ENCODE measurements at regions not wholly inside any gene's neighbourhood (a gene's known extent, or its start where the extent isn't known, plus 50 kb on each side); places are given as distances from the start of the nearest gene placed in this dataset.
"Not testable (repeated sequence)": the region's sequence is repeated elsewhere in the genome, so short reads cannot be mapped to it uniquely, and the experiment has no call there.

DNA sequence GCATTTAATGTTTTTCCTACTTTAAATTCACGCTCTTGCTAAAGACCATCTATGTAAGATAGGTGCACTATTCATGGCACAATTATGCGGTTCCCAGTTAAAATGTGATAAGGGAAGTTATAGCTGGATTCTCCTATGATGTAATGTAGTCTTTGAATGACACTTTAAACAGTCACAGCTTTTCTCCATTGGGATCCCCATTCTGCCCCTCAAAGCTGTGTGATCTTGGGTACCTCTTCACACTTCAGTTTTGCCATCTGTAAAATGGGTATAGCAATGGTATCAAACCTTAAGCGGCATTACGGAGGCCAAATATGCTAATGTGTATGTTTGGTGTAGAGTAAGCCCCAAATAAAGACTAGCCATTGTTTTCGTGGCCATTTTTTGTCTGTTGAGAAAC, 64.7 kb upstream of the ZNF217 start:
- no peak for DNase-seq

DNA sequence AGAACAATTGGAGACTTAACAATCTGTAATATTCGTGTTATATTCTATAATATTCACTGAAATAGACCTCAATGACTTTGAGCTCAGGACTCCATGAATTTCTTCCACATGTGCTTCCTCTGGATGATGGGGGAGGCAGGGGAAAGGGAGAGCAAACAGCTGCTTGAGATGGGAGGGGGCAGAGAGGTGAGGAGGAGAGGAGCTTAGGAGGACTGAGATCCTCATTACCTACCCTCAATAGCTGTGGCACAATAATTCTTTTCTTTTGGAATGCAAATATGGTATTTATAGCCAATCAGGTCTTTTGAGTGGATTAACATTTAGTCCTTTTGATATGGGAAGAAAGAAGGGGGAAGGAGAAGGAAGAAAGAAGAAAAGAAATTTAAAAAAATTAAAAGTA, 64.1 kb upstream of the ZNF217 start:
- no peak for DNase-seq

DNA sequence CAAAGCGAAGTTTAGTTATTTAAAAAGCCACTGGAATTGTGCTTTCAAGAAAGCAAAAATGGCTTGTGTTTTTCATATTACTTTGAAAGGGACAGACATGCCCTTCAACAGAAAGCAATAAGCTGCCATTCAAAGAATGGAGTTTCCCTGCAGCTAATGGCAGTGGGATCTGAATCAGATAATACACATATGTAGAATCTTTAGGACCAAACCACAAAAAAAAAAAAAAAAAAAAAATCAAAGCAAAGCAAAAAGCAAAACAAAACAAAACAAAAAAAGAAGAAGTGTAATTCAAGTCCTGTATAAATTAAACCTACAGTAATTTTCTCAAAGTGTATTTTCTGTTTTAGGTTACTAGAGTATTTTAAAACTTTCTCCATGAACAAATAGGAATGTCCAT, 63.6 kb upstream of the ZNF217 start:
- no peak for DNase-seq

DNA sequence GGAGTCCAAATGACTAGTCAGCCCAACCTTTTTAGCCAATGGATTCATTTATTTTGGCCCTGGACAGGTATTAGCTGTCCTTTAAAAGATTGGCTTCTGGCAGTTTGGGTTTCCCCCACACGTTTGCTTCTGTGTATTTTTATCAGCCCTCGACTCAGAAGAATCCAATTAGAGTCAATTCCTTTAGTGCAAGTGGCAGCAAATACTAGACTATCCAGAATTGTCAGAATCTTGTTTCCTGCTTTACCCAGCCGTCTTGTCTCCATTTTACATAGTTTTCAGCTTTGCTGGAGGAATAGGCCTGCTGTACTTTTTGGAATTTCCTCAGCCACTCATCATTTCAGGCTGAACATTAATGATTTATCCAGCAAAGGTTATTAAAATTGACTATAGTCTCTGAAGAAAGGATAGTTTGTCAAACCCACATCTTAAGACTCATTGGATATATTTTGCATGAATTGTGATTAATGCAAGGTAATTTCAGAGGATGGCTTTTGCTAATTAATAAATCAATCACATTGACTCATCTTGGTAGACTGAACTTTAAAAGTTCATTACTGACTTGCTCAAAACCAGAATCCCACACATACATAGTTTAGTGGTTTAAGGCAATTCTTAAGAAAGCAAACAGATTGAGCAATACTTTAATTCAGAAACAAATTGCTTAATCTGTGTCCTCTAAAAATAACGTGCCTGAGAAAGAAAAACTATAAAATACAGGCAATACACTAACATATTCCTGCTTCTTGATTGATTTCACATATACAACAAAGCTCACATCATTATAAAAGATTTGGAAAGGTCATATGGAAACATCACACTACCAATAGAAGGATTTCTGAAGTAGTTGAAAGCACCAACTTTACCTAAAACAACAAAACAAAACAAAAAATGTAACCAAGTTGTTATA, 62.9 kb upstream of the ZNF217 start:
- no peak for DNase-seq

DNA sequence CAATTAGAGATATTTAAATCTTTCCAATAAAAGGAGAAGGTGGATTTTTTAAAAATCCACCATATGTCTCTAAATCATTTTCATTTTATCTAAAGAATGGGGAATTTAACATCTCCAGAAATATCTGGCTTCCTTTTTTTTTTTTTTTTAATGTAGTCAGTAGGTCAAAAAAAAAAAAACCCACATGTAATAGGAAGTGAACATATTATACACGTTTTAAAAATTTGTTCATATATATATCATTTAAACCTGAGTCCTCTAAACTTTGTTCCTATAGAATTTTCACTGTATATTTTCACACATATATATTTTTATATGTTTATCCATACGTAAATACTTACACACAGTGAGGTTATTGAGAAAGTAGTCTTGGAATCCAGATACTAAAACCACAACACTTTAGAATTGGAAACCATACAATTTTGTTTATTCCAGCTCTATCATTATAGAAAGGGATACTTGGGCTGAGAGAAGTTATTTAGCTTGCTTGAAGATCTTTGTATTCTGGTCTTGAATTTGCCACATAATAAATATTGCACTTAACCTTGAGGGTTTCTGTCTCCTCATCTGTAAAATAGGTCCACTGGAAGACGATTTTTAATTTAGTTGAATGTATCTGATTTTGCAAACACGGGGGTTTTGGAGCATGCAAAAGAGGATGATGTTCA, 62.1 kb upstream of the ZNF217 start:
- DNase-seq, result no peak

DNA sequence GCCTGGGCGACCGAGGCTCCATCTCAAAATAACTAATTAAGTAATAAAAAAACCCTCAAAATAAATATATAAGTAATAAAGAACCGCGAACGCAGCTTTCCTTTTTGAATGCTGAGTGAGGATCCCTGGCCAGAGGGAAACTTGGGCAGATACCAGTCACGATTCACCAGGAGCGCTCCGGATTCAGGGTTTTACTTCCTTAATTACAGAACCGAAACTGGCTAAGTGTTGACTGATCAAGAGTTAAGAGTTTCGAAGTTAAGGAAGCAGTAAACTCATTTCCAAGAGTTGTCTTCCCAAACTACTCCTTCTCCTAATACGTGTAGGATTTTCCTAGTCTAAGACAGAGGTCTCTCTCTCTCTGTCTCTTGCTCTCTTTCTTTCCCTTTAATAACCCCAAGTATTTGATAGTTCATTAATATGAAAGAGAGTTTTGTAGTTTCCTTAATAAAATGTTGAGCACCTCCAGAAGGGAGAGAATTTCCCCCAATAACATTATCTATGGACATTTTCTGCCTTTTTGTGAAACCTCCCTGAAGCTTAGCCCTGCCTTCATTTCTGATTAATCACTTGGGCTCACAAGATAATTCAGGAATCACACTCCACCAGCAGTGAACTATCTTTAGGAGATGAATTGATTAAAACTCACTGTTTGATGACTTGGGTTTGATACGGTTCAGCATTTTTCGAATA, 61.4 kb upstream of the ZNF217 start:
- DNase-seq, result no peak

DNA sequence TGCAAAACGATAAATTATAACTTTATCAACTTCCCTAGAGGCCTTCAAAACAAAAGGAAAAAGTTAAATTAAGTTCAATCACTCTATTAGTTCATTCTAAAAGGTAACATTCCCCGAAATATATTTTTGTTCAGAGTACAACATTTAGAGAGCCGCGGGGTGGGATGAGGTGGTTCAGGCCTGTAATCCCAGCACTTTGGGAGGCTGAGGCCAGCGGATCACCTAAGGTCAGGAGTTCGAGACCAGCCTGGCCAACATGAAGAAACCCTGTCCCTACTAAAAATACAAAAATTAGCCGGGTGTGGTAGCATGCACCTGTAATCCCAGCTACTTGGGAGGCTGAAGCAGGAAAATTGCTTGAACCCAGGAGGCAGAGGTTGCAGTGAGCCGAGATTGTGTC, 60.9 kb upstream of the ZNF217 start:
- DNase-seq, result not testable (repeated sequence)

DNA sequence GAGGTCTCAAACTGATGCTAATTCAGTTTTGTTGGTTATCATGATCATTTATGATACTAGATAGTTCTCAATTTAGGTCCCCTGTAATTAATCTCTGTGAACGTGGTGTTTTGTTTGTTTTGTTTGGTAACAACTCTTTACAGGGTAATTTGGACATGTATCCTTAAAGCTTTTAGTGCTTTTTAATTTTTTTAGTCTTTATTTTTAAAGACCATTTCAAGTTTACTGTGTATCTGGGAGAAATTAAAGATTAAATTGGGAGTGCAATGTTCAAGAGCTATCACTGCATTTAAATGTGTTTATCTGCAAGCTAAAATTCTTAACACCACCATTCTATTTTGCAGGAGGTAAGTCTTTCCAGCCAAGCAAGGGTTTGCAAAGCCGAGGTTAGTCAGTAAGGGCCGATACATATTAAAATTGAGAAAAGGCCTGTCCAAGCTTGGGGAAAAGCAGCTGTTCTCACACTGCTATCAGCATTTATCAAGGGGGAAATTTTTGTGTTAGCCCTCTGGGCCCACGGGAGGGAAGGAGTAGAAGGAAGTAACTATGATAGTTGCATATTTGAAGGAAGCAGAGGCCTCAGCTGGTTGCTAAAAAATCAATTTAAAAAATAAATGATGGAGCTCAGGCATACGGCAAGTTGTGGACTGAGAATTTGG, 59.3 kb upstream of the ZNF217 start:
- DNase-seq, result no peak

DNA sequence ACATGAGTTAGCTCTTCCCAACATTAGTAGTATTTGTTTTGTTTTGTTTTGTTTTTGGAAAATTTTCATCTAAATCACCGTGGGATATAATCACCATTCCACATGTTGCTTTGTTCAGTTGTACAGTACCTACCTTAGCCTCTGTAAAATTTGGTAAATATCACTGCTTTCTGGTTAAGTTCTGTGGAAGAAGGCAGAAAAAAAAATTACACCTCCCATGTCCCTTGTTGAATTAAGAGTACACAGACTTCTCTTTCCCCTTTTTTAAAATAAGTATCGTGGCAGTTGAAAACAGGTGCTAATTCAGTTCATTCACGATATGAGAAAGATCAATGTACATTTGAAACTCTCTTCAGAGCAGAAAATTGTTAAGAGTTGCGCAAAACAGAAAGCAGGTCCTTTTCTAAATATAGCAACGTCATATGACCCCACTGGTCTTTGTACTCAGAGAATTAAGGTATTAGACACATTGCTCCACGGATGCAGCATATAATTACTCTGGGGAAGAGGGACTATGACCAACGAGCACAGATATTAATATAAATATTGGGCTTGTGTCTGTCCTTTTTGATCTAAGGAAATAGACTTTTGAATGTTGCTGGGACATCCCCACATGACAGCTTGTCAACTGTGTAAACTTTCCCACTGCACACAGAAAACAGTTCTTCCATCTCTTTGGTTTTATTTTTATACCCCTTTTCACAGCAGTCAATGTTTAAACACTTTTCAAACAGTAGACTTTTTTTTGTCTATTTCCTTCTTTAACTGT, 58.6 kb upstream of the ZNF217 start:
- peak; percentile 39 to 70 for DNase-seq

DNA sequence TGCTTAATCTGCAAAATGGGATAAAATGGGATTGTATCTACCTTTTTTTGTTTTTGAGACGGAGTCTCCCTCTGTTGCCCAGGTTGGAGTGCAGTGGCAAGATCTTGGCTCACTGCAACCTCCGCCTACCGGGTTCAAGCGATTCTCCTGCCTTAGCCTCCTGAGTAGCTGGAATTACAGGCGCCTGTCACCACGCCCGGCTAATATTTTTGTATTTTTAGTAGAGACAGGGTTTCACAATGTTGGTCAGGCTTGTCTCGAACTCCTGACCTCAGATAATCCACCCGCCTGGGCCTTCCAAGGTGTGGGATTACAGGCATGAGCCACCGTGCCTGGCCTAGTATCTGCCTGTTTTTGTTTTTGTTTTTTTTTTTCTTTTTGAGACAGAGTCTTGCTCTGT, 55.9 kb upstream of the ZNF217 start:
- not testable (repeated sequence) for DNase-seq

DNA sequence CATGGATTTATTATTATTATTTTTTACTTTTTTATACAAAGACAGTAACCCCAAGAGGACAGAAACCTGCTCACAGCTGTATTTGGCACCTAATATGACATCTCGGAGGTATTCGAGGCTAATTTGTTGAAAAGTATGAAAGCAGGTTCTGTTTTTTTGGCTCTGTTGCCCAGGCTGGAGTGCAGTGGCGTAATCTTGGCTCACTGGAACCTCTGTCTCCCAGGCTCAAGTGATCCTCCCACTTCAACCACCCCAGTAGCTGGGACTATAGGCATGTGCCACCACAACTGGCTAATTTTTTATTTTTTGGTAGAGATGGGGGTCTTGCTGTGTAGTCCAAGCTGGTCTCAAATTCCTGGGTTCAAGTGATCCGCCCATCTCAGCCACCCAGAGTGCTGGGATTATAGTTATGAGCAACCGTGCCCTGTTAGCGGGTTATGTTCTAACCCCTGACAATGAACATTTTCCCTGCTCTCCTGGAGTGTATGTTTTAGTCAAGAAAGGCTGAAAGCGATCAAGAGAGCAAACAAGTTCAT, 53.7 kb upstream of the ZNF217 start:
- no peak for DNase-seq

DNA sequence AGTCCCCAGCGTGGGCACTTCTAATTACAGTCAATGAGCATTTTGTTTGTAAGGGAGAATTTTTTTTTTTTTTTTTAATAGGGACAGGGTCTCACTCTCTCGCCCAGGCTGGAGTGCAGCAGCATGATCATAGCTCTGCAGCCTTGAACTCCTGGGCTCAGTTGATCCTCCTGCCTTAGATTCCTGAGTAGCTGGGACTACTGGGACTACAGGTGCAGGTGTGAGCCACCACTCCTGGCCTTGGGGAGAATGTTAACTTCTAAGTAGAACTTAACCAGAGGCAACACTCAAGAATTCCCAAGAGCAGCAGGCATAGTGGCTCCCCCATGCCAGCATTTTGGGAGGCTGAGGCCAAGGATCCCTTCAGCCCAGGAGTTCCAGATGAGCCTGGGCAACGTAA, 52.9 kb upstream of the ZNF217 start:
- no peak for DNase-seq

DNA sequence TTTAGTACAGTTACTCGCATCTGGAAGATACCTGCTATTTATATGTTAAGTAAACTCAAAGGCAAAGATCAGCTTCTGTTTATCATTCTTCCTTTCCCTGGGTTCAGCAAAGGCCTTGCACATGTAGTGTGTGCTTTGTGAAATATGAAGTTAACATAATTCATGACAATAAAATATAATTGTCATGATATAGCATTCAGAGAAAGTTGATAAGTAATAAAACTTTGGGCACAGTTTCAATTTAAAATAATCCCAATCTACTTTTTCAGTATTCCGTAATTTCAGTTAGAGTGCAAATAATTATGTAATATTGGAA, 51.9 kb upstream of the ZNF217 start:
- no peak for DNase-seq

DNA sequence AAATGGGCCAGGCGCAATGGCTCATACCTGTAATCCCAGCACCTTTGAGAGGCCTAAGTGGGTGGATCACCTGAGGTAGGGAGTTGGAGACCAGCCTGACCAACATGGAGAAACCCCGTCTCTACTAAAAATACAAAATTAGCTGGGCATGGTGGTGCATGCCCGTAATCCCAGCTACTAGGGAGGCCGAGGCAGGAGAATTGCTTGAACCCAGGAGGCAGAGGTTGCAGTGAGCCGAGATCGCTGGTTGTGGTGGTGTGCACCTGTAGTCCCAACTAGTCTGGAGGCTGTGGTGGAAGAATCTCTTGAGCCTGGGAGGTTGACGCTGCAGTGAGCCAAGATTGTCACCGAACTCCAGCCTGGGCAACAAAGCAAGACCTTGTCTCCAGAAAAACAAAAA, 50.5 kb upstream of the ZNF217 start:
- not testable (repeated sequence) for DNase-seq
